ENCODE measurements at regions not wholly inside any gene's neighbourhood (a gene's known extent, or its start where the extent isn't known, plus 50 kb on each side); places are given as distances from the start of the nearest gene placed in this dataset.

DNA sequence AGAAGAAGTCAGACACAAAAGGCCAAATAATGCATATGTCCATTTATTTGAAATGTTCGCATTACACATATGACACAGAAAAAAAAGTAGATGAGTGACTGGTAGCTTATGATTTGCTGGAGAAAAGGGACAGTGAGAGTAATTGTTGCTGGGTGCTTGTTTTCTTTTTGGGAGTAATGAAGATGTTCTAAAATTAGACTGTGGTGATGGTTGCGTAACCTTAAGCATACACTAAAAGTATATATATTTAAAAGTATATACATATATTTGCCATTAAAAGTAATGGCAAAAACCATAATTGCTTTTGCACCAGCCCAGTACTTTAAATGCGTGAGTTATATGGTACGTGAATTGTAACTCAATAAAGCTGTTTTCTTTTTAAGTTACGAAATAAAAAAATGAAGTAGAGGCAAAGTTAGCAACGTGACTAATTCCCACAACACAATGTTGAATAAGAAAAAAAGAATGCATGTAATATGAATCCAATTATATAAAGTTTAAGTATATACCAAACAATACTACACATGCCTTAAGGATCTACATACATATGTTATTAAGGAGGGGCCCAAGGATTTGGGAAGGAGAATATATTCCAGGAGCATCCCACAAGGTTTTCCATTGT, 360.4 kb upstream of the CELF2 start:
- Histone ChIP-seq H3K4me1 (ENCODE audit: control insufficient read depth, extremely low read depth, insufficient read depth, low read length) (no peaks in the 10 kb centered on the region), H3K9me3 (replicated peaks; ENCODE audit: control insufficient read depth, insufficient read depth, low read length) (no peaks in the 10 kb centered on the region), H3K27ac (ENCODE audit: insufficient read depth, low read depth, low read length) (no peak overlapping the region), H4K20me1 (replicated peaks; ENCODE audit: control insufficient read depth, extremely low read depth, insufficient read depth, low read length) (no peaks in the 10 kb centered on the region), H3K4me2 (ENCODE audit: insufficient read depth, low read length) (no peak overlapping the region), H3K4me3 (replicated peaks in 1 of 3; ENCODE audit: insufficient read depth in 1 of 3, low read depth in 1 of 3, low read length in 3 of 3) (no peak overlapping the region), H2AFZ (ENCODE audit: low read depth, low read length) (no peak overlapping the region), H3K36me3 (ENCODE audit: control insufficient read depth in 2 of 2, extremely low read depth in 1 of 2, insufficient read depth in 2 of 2, low read length in 2 of 2) (no peaks in the 10 kb centered on the region), H3K27me3 (ENCODE audit: control insufficient read depth in 2 of 2, insufficient read depth in 2 of 2, low read length in 2 of 2) (no peaks in the 10 kb centered on the region), H3K79me2 (ENCODE audit: control insufficient read depth, insufficient read depth, low read length) (no peaks in the 10 kb centered on the region), H3K9me1 (replicated peaks; ENCODE audit: control insufficient read depth, extremely low read depth, insufficient read depth, low read length) (no peaks in the 10 kb centered on the region), H3K9ac (replicated peaks; ENCODE audit: extremely low read depth, insufficient read depth, low read length) (no peak overlapping the region)
- TF ChIP-seq JUN (IDR thresholded peaks at IDR 0.05; ENCODE audit: borderline replicate concordance, insufficient read depth, insufficient read length, low read depth) = no peak
- TF ChIP-seq POLR2AphosphoS5 (IDR thresholded peaks at IDR 0.05; ENCODE audit: insufficient read depth, low read depth, low read length) = no peak
- TF ChIP-seq MYC (IDR thresholded peaks at IDR 0.05; ENCODE audit: low read depth, low read length) = no peak
- no peak for TF ChIP-seq GATA2 (IDR thresholded peaks at IDR 0.05; ENCODE audit: insufficient read depth, insufficient read length, low read depth, low read length)
- TF ChIP-seq MAX (IDR thresholded peaks at IDR 0.05; ENCODE audit: insufficient read depth, insufficient read length) = no peak
- CTCF ChIA-PET = interaction anchor here (1.1 kb wide), 1 partner anchor 11 kb away, joined by 3 read pairs; no protein-coding TSS in a partner anchor
- intact Hi-C loops (cut with micrococcal nuclease) (no loop called here), dilution Hi-C loops (cut with MboI; ENCODE audit: extremely low pct_ligation_motif_present, low sequenced_read_pairs) (no loop called here)
- FAIRE-seq (no peak), DNase-seq (ENCODE audit: low read depth, low spot score) (no peak)
- BruUV-seq (replicated peaks) = no TSS peak
- POLR2A ChIA-PET = no interaction called here

GRCh38 chr10:10658172-10658785, 359.4 kb upstream of the CELF2 start:
- no peak for TF ChIP-seq MAX (IDR thresholded peaks at IDR 0.05; ENCODE audit: insufficient read depth, insufficient read length)
- TF ChIP-seq MYC (IDR thresholded peaks at IDR 0.05; ENCODE audit: low read depth, low read length) = no peak
- no peak for TF ChIP-seq GATA2 (IDR thresholded peaks at IDR 0.05; ENCODE audit: insufficient read depth, insufficient read length, low read depth, low read length)
- TF ChIP-seq POLR2A (IDR thresholded peaks at IDR 0.05; ENCODE audit: low read depth, low read length) = no peak
- TF ChIP-seq FOS (IDR thresholded peaks at IDR 0.05; ENCODE audit: borderline replicate concordance, insufficient read depth, low read length) = no peak
- TF ChIP-seq JUN (IDR thresholded peaks at IDR 0.05; ENCODE audit: borderline replicate concordance, insufficient read depth, insufficient read length, low read depth) = no peak
- BruUV-seq (replicated peaks) = no TSS peak
- Histone ChIP-seq H3K9ac (replicated peaks; ENCODE audit: extremely low read depth, insufficient read depth, low read length) (no peak overlapping the region), H3K27ac (ENCODE audit: insufficient read depth, low read depth, low read length) (no peak overlapping the region), H3K4me1 (ENCODE audit: control insufficient read depth, extremely low read depth, insufficient read depth, low read length) (no peaks in the 10 kb centered on the region), H3K9me3 (replicated peaks; ENCODE audit: control insufficient read depth, insufficient read depth, low read length) (no peaks in the 10 kb centered on the region), H3K4me2 (ENCODE audit: insufficient read depth, low read length) (no peak overlapping the region), H3K4me3 (replicated peaks in 1 of 3; ENCODE audit: insufficient read depth in 1 of 3, low read depth in 1 of 3, low read length in 3 of 3) (no peak overlapping the region), H2AFZ (ENCODE audit: low read depth, low read length) (no peak overlapping the region), H4K20me1 (replicated peaks; ENCODE audit: control insufficient read depth, extremely low read depth, insufficient read depth, low read length) (no peaks in the 10 kb centered on the region), H3K79me2 (ENCODE audit: control insufficient read depth, insufficient read depth, low read length) (no peaks in the 10 kb centered on the region), H3K27me3 (ENCODE audit: control insufficient read depth in 2 of 2, insufficient read depth in 2 of 2, low read length in 2 of 2) (peaks cover 0 to 2% of the 10 kb centered on the region in 2 experiments), H3K9me1 (replicated peaks; ENCODE audit: control insufficient read depth, extremely low read depth, insufficient read depth, low read length) (no peaks in the 10 kb centered on the region), H3K36me3 (ENCODE audit: control insufficient read depth in 2 of 2, extremely low read depth in 1 of 2, insufficient read depth in 2 of 2, low read length in 2 of 2) (no peaks in the 10 kb centered on the region)
- ChIA-PET POLR2A (no interaction called here), CTCF (interaction anchor here (1.1 kb wide), 1 partner anchor 10 kb away, joined by 3 read pairs; no protein-coding TSS in a partner anchor)
- FAIRE-seq (no peak), DNase-seq (ENCODE audit: low read depth, low spot score) (no peak)
- intact Hi-C loops (cut with micrococcal nuclease) (no loop called here), dilution Hi-C loops (cut with MboI; ENCODE audit: extremely low pct_ligation_motif_present, low sequenced_read_pairs) (no loop called here)

Data from endothelial cell of umbilical vein (primary cell).